ENCODE measurements at regions not wholly inside any gene's neighbourhood (a gene's known extent, or its start where the extent isn't known, plus 50 kb on each side); places are given as distances from the start of the nearest gene placed in this dataset.

GRCh38 chr13:37944869-37945442 is 75.4 kb upstream of the TRPC4 start:
- TF ChIP-seq CTCF (IDR thresholded peaks at IDR 0.05) (no peak), POLR2A (IDR thresholded peaks at IDR 0.05) (no peak)

All from adrenal gland (tissue), 5 donors.